Ovary (tissue), 7 donors: ENCODE measurements at regions not wholly inside any gene's neighbourhood (a gene's known extent, or its start where the extent isn't known, plus 50 kb on each side); places are given as distances from the start of the nearest gene placed in this dataset.

Experiments used
- DNase-seq, 5 donors: peaks; one replicate each; pipeline ENCODE4 v3.0.0-alpha.2; 2019 to 2020
- H3K27ac ChIP-seq, 2 donors: fragments of 200-600 bp; one replicate each; pipeline versions ENCODE4 v1.5.1 to v1.8.0; 2019 to 2022
- H3K27me3 ChIP-seq: fragments of 200-600 bp; one replicate; pipeline ENCODE4 v1.8.0; 2022
- H3K36me3 ChIP-seq: fragments of 200-600 bp; sonication (generic); one replicate; pipeline ENCODE4 v1.5.1; 2019
- H3K4me1 ChIP-seq: one replicate; pipeline ENCODE4 v1.8.1; 2013; ENCODE audit warnings: mild to moderate bottlenecking, moderate library complexity; ENCODE audit not compliant: insufficient read depth
- H3K4me3 ChIP-seq: fragments of 200-600 bp; sonication (generic); one replicate; pipeline ENCODE4 v1.5.1; 2017
- H3K9me3 ChIP-seq, 2 donors: fragments of 200-600 bp in 1 of 2; sonication (generic) in 1 of 2; one replicate each; pipeline versions ENCODE4 v1.5.1 to v1.8.1; 2013 to 2019; ENCODE audit warnings: mild to moderate bottlenecking in 1 of 2, moderate library complexity in 1 of 2
- EP300 ChIP-seq: sonication (generic); formaldehyde crosslinking; IDR thresholded peaks from one replicate; pipeline ENCODE4 v1.6.1; 2017; ENCODE audit warnings: antibody characterized with exemption
- POLR2A ChIP-seq: fragments of 450-650 bp; IDR thresholded peaks from one replicate; pipeline ENCODE4 v1.6.1; 2017; ENCODE audit warnings: antibody characterized with exemption, mild to moderate bottlenecking, moderate library complexity
- WGBS, 3 donors: extraction: QIAGEN DNeasy Blood & Tissue Kit in 1 of 3; methylation state at CpG; one replicate each; pipeline versions ENCODE4 v1.1.5 to v1.1.7; 2013 to 2017; 5-methylcytosine and 5-hydroxymethylcytosine counted together
- intact Hi-C, 4 donors: fragments of 100-400 bp; cut with DNase I; formaldehyde crosslinking; loops; one replicate each; pipeline versions ENCODE4 v1.11.0 to v1.15.1; 2022 to 2023
- TF ChIP-seq, protein P1 (sequence below), 3 donors: fragments of 450-650 bp in 2 of 3; fragments of 200-600 bp in 1 of 3; IDR thresholded peaks; one replicate each; pipeline versions ENCODE4 v1.5.1 to v1.8.0; 2016 to 2022; ENCODE audit warnings: antibody characterized with exemption in 3 of 3, mild to moderate bottlenecking in 1 of 3
- donor health status: DM: no; HTN: no; CAD: no; lungs with moderate emphysema.
- donor health status: DM: no; HTN: no; CAD: no.
- donor health status: Bipolar disorder and iron deficiency.
- donor health status: DM: no; HTN: no; CAD: no.
- donor health status: DM: yes; HTN: yes; CAD: no.

DNA sequence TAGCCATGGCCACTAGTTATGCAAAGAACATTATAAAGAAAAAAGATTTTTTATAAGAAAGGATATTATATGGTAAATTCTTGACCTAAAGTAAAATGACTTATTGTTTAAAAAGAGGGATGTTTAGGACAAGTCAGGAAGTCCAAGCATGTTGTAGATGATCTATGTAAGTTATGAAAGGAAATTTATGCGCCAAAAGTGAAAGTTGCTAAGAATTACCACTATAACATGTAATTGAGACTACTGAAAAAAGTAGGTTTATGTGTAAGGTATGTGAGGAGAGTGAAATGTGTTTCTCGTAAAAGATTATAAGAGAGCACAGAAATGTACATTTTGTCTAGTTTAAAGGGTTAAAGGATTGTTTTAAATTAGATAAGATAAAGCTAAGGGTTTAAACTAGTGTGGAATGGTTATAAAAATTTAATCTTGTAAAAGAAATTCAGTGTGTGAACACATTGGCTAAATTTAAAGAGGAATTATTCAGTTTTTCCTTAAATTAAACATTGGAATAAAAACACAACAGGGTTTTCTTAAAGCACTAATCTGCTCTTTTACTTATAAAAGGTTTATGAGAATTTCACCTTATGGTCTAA is 1100.4 kb upstream of the EDIL3 start:
- Histone ChIP-seq H3K27ac (no peak overlapping the region), H3K4me3 (no peak overlapping the region), H3K4me1 (no peaks in the 10 kb centered on the region), H3K27me3 (no peaks in the 10 kb centered on the region), H3K36me3 (no peaks in the 10 kb centered on the region), H3K9me3 (no peaks in the 10 kb centered on the region)
- 86 to 91% (median 90%) methylated on average over 2 of the region's 2 CpGs for WGBS, 3 donors
- intact Hi-C loops, result no loop called here
- no peak for DNase-seq
- TF ChIP-seq EP300 (no peak), POLR2A (no peak)
- TF ChIP-seq, protein P1, sequence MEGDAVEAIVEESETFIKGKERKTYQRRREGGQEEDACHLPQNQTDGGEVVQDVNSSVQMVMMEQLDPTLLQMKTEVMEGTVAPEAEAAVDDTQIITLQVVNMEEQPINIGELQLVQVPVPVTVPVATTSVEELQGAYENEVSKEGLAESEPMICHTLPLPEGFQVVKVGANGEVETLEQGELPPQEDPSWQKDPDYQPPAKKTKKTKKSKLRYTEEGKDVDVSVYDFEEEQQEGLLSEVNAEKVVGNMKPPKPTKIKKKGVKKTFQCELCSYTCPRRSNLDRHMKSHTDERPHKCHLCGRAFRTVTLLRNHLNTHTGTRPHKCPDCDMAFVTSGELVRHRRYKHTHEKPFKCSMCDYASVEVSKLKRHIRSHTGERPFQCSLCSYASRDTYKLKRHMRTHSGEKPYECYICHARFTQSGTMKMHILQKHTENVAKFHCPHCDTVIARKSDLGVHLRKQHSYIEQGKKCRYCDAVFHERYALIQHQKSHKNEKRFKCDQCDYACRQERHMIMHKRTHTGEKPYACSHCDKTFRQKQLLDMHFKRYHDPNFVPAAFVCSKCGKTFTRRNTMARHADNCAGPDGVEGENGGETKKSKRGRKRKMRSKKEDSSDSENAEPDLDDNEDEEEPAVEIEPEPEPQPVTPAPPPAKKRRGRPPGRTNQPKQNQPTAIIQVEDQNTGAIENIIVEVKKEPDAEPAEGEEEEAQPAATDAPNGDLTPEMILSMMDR (IDR thresholded peaks at IDR 0.05), result no peak

DNA sequence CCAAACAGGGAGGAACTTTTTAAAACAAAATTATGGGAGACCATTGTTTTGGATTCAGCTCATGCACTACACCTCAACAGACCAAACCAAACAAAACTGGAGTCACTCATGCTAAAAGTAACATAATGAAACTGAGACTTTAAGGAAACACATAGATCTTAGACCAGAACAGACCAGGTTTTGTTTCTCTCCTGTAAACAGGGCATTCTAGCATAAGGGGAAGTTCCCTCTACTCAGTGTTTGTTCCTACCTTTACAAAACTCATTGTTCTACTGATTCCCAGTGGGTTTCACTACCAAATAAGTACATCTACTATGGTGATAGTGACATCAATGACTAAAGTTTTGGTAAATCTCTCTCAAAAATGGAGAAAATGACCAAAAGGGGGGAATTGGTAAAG is 1103.6 kb upstream of the EDIL3 start:
- no peaks in the 10 kb centered on the region for H3K9me3 ChIP-seq
- H3K27ac ChIP-seq, result no peak overlapping the region
- no peaks in the 10 kb centered on the region for H3K27me3 ChIP-seq
- H3K4me1 ChIP-seq, result no peaks in the 10 kb centered on the region
- intact Hi-C loops, result no loop called here
- DNase-seq, result no peak
- TF ChIP-seq, protein P1 (IDR thresholded peaks at IDR 0.05), result no peak
- TF ChIP-seq EP300 (no peak), POLR2A (no peak)
- H3K36me3 ChIP-seq, result no peaks in the 10 kb centered on the region
- H3K4me3 ChIP-seq, result no peak overlapping the region

DNA sequence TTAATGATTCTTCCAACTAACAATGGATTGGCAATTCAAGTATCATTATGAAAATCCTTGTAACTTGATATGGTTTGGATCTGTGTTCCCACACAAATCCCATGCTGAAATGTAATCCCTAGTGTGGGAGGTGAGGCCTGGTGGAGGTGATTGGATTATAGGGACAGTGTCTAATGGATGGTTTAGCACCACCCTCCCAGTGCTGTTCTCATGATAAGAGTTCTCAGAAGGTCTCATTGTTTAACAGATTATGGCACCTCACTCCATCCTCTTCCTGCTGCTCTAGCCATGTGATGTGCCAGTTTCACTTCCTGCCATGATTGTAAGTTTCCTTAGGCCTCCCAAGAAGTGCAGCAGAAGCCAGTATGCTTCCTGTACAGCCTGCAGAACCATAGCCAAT is 1116.2 kb upstream of the EDIL3 start:
- Histone ChIP-seq H3K27me3 (no peaks in the 10 kb centered on the region), H3K4me1 (no peaks in the 10 kb centered on the region), H3K4me3 (no peak overlapping the region), H3K9me3 (no peaks in the 10 kb centered on the region), H3K27ac (no peak overlapping the region), H3K36me3 (no peaks in the 10 kb centered on the region)
- TF ChIP-seq EP300 (no peak), POLR2A (no peak)
- TF ChIP-seq, protein P1 (IDR thresholded peaks at IDR 0.05), result no peak
- intact Hi-C loops, result no loop called here
- no peak for DNase-seq

DNA sequence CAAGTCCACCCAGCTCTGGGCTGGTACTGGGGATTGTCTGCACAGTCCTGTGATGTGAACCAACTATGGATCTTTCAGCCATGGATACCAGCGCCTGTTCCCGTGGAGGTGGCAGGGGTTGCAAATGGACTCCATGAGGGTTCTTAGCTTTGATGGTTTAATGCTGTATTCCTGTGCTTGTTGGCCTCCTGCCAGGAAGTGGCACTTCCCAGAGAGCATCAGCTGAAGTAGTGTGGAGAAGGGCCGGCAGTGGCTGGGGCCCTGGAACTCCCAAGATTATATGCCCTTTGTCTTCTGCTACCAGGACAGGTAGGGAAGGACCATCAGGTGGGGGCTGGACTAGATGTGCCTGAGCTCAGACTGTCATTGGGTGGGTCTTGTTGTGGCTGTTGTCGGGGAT is 1104.8 kb upstream of the COX7C start:
- 90 to 97% (median 94%) methylated on average over 4 of the region's 4 CpGs for WGBS, 3 donors
- TF ChIP-seq, protein P1 (IDR thresholded peaks at IDR 0.05), result no peak
- TF ChIP-seq EP300 (no peak), POLR2A (no peak)
- intact Hi-C loops, result no loop called here

DNA sequence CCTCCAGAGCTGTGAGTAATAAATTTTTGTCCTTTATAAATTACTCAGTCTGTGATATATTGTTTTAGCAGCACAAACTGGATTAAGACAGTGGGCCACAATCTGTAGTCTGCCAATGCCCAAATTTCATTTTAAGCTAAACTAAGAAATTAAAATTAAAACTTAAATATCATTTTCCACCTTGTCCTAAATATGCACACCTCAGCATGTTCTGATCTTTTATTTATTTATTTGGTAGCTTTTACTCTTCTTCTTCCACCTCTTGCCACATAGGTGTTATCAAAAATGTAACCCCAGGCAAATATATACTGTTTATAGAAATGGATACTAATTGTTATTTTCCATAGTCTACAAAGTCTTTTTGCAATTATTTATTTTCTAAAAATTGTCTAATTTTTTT is 1102.2 kb upstream of the COX7C start:
- no peak for TF ChIP-seq POLR2A
- TF ChIP-seq, protein P1 (IDR thresholded peaks at IDR 0.05), result no peak
- no peak for TF ChIP-seq EP300
- Histone ChIP-seq H3K27me3 (no peaks in the 10 kb centered on the region), H3K27ac (no peak overlapping the region), H3K36me3 (no peaks in the 10 kb centered on the region), H3K4me3 (no peak overlapping the region), H3K9me3 (no peaks in the 10 kb centered on the region), H3K4me1 (no peaks in the 10 kb centered on the region)
- intact Hi-C loops, result no loop called here
- DNase-seq, result no peak

More for the DNA sequence above, 1104.8 kb upstream of the COX7C start:
- Histone ChIP-seq H3K4me3 (no peak overlapping the region), H3K4me1 (no peaks in the 10 kb centered on the region), H3K36me3 (no peaks in the 10 kb centered on the region), H3K27ac (no peak overlapping the region), H3K27me3 (no peaks in the 10 kb centered on the region), H3K9me3 (no peaks in the 10 kb centered on the region)
- peak in 2 of 5 donors; percentile 4 to 10 for DNase-seq
